Non-pigmented ciliary epithelial cell (primary cell): ENCODE measurements at regions not wholly inside any gene's neighbourhood (a gene's known extent, or its start where the extent isn't known, plus 50 kb on each side); places are given as distances from the start of the nearest gene placed in this dataset.

Experiments
- DNase-seq: peaks from one replicate; pipeline ENCODE4 v3.0.0-alpha.2; 2010; ENCODE audit warnings: low read depth

DNA sequence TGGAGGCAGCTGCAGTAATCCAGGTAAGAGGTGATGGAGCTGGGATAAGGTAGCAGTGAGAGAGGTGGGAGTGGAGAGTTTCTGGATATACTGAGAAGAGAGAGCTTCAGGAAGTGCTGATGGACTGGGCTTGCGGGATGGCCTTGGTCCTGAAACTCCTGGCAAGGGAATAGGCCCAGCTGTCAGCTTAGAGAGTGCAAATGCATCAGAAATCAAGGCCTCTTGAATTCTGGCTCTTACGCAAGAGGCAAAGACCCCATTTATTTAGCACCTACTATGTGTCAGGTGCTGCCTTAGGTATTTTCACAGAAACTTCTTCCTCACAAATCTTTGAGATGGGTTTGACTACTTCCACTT lies 227.2 kb upstream of the MAP3K1 start:
- no peak for DNase-seq

DNA sequence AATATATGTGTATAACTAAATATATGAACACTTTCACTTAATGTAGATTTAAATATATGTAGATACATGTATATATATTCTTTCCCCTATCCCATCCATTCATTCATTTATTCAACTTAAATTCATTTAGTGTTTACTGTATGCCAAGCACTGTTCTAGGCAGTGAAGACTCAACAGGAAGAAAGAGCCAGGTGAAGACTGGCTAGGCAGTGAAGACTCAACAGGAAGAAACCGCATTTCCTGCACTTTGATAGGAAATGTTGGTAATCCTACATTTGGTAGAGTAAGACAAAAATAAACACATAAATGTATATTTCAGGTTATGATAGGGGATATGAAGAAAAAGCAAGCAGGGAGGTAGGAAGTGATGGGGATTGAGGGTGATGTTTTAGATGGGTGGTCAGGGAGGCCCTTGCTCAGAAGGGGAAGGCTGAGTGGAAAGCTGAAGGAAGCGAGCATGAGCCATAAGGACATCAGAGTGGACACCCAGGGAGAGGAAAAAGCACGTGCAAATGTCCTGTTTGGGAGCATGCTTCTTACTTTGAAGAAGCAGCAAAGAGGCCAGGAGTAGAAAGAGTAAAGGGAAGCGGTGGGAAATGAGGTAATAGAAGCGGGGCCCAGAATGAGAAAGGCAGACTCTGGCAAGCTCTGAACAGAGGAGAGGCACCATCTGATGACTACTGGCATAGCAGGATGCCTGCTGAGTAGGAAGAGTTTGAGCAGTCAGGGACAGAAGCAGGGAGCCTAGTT lies 227.8 kb upstream of the MAP3K1 start:
- no peak for DNase-seq

DNA sequence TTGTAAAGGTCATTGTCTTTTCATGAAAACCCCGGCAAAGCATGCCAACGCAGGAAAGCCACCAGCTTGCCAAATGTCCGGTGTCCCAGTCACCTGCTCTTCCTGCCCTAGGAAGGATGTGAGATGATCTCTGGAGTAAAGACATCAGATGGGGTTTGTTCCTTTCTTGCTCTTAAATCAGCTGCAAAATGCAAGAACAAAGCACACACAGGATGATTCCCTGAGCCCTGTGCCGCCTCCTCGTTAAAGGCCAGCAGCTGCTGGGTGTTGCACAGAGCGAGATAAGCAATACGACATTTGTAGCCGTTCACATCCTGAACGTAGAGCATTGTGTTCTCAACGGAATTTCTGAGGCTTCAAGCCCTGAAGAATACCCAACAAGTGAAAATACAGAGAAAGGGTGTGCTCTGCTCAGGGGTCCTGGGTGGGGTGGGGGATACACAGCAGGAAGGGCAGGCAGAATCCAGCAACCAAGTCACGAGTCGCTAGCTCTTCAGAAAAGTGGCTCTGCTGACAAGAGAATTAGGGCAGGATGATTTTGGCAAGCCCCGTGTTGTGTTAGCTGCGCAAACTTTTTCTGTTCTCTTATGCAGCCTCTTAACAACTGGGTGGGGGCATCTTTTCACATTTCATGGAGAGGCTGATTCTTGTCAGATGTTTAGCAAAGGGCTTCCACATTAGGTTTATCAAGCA lies 229.2 kb upstream of the MAP3K1 start:
- no peak for DNase-seq

DNA sequence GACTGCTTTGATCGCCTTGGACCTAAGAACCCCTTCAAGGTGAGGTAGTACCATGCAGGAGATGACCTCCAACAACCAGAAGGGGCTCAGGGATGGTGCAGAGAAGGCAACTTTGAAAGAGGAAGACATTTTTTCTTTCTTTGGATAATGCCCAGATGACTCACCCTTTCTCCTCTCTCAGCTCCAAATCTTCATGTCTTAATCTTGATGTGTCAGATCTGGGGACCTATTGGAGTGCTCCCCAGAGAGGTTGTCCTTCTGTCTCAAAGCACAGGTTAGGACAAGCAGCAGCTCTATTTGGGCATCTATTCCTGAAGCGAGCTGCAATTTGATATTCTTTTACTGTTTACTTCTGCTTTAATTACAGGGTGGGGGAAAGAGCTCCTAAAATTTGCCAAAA lies 229.9 kb upstream of the MAP3K1 start:
- no peak for DNase-seq

DNA sequence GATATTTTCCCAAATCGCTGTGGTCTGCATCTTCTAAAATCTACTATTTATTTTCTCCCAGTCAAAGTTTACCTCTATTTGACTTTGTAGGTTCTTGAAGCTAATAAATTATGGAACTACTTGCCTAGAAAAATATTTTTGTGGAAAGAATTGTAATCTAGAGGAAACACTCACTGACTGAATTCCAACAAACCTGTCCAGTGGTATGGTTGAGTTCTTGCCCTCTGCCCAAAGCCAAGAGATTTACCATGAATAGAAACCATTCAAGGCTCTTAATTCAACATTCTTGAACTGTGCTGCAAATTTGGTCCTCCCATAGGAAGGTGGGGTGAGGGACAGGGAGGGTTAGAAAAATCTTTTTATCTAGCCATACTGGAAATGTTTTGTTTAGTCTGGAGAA lies 233.9 kb upstream of the MAP3K1 start:
- DNase-seq = no peak

DNA sequence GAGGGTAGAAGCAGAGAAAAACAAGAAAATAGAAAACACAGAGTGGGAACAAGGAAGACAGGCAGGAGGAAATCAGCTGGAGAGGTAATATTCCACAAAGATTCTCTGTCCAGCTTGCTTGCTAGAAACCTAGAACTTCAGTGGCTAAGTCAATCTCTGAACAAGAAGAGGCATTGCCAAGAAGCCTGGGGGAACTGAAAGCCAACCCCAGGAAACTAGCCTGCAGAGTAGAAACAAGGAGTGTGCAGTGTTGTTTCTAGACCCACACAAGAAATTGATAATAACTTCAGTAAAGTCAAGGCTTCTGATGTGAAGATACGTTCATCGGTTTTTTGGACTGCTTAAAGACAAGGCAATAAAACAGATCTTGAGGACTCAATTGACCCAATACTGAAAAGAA lies 234.5 kb upstream of the MAP3K1 start:
- no peak for DNase-seq

DNA sequence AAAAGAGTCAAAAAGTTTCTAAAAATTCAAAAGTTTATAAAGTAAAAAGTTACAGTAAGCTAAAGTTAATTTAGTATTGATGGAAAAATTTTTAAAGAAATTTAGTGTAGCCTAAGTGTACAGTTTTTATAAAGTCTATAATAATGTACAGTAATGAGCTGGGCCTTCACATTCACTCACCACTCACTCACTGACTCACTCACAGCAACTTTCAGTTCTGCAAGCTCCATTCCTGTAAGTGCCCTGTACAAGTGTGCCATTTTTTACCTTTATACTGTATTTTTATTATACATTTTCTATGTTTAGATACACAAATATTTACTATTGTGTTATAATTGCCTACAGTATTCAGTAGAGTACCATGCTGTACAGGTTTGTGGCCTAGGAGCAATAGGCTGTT lies 239.5 kb upstream of the MAP3K1 start:
- DNase-seq = no peak

DNA sequence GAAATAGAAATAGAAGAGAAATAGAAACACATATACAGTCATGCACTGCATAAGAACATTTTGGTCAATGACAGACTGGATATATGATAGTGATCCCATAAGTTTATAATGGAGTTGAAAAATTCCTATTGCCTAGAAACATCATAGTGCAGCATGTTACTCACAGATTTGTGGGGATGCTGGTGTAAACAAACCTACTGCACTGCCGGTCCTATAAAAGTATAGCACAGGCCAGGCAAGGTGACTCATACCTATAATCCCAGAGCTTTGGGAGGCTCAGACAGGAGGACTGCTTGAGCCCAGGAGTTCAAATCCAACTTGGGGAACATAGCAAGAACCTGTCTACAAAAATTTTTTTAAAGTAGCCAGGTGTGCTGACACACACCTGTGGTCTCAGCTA lies 240.6 kb upstream of the MAP3K1 start:
- DNase-seq = no peak

DNA sequence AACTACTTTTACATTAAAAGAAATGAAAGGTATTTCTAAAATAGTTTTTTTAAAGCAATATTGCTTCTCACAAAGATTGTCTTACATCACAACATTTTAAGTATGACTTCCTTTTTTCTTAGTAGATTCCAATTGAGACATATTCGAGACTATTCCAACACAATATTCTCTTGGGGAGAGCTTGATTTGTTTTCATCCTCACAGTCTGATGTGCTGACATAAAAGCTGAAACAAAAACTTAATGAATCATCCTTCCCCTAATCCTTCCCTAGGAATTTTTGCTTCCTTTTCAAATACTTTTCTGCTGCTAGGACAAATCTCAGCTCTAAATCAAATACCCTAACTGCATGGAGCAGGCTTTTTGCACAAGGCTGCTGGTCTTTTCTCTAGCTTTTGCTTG lies 245.8 kb upstream of the MAP3K1 start:
- DNase-seq = peak; percentile 35

DNA sequence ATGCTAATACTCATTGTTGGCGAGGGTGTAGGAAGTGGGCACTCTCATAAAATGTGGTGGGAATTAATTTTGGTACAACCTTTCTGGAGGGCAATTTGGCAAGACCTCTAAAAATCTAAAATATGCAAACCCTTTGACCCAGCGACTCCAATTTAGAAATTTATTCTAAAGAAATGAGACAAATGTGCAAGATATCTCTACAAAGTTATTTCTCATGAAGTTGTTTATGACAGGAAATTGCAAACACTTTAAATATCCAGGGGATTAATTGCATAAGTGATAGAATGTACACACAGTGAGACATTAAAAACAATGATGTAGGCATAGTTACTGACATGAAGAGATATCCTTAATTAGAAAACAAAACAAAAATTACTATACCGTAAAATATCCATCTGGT lies 246.3 kb upstream of the MAP3K1 start:
- DNase-seq = no peak

DNA sequence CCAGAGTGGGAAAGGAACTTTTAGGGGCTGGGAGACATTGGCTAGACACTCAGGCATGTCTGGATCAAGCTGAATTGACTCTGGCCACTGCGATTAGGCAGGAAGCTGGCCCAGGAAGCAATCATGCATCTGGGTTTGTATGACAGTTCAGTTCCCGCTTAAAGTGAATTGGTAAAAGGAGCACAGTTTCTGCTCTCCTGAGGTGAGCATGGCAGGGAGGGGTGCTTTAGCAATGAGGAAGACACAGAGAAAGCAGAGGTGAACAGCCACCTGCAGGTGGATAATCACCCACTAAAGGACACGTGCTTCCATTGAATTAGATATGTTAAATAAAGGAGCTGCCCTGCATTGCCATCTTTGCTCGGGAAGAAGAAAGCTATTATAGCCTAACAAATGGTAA lies 248.1 kb upstream of the MAP3K1 start:
- no peak for DNase-seq

DNA sequence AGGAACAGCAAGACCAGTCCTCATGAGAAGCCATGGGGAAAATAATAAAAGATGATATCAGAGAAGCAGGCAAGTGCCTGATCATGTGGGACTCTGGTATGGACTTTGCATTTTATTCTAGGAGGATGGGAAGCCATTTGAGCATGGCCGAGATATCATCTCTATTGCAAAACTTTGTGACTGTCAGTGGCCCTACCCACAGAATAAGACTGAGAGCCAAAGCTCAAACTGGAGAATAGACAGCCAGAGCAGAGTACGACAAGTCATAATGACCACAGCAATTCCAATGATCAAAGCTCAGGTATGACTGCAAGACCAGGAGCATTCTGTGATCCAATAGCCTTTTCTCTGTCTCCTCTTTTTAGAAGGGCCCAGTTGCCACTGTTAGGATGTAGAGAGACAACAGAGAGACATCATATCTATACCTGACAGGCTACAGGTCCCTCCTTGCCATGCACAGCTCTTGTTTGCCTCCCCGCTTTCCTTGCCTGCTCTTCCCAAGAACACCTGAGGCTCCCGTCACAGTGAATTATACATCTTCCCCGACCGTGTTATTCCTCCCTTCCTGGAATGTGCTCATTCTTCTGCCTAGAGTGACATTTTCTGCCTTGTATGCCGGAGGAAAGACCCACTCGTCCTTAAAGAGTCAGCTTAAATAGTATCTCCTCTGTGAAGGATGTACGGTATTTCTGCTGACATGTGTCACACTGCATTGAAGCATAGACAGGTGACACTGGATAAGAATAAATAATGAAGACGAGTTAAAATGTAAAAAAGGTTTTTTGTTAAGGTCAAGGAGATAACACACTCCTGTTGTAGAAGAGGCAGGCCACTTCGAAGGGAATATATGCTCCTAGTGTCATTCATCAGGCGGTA lies 248.7 kb upstream of the MAP3K1 start:
- no peak for DNase-seq

DNA sequence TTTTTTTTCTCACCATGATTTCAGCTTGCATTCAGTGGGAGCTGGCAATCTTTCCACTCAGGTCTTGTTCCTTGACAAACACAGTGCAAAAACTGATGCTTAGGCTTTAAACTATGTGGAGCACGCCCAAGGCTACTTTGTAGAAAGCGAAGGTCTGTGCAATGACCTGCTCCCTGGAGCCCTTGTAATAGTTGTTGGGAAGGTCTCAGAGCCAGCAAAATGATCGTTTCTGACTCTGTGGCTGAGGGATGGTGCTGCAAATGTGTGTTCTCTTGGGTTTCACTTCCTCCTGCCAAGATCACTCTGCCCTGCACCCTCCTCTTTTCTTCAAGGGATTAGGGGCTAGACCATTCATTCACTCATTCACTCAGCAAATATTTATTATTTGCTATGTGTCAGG lies 249.7 kb upstream of the MAP3K1 start:
- no peak for DNase-seq

DNA sequence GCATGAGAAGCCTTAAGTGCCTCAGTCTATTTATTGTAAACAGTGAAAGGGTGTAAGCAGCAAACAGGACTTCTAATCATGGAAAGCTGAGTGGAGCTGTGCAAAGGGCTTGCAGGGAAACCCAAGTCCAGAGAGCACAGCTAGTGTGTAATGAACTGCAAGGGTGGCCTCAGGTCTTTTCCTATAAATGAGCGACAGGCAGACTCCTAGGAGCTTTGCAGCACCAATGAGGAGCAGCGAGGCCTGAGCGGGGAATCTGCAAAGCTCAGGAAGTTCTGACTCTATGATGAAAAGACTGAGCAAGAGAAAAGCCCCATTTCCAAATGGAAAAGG lies 250.1 kb upstream of the MAP3K1 start:
- DNase-seq = no peak

DNA sequence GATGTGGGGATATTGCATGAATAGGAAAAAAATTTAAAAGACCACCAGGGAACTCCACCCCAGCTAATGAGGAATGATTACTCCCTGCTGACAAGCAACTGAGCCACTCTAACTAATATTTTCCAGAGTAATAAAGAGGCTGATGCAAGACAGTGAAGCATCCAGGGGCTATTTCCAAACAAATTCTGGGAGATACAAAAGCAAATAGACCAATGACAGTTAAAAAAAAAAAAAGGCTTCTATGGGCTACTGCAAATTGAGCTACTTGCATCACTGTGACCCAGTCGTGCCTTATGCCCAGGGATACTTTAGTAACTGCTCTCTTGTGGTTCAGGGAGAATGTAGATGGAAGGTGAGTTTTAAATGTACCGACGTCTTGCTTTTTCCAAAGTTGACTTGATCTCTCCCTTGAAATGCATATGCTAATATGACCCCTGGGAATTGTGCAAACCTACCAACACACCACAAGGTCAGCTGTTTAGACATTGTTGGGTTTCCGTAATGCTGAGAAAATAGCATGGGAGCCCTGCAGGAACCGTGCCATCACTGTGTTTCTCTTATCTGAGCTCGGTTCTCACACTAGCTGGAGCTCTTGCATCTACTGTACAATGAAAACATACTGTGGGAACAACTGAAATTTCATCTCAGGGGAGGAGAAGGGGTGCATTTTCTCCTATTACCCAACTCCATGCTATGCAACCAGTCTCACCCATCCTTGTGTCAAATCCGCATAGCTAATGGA lies 250.6 kb upstream of the MAP3K1 start:
- no peak for DNase-seq

DNA sequence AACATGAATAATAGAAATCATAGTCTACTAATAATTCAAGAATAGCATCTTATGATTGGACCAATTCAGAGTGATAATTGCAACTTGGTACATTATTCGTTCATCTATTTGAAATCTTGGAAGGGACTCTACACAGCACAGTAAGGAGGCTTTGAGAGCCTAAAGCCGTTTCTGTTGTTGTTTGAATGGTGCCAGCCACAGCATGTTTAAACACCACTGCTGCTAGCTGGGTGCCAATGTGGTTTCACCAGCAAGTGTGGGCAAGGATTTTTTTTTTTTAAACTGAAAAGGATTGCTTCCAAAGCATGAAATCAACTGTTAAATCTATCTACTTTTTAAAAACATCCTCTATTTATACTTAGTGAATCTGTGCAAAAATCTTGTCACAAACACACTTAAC lies 253.9 kb upstream of the MAP3K1 start:
- no peak for DNase-seq

DNA sequence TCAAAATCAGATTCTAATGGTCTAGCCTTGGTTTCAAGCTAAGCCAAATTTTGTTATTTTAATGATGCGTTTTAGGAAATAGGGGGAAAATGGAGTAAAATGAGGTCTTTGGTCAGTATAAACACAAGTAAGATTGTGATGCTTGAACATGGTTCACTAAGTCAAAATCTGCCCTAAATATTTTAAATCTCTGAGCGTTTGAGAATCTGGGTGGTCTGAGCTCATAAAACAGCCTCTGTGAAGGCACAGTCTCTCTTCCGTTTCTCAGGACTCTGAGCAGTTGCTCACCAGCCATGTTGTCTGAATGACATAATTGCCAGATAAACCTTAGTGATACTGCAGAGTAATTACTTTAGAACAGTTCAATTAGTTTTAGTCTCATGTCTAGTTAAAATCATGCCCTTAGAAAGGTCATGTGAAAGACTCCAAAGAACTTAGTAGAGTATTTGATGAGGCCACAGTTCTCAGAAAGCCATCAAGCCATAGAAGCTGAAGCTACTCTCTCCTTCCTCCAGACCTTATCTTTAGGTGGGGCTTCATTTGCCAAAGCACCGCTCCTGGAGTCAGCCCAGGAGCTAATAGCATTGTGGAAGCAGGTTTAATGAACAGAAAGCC lies 257.1 kb upstream of the MAP3K1 start:
- no peak for DNase-seq

DNA sequence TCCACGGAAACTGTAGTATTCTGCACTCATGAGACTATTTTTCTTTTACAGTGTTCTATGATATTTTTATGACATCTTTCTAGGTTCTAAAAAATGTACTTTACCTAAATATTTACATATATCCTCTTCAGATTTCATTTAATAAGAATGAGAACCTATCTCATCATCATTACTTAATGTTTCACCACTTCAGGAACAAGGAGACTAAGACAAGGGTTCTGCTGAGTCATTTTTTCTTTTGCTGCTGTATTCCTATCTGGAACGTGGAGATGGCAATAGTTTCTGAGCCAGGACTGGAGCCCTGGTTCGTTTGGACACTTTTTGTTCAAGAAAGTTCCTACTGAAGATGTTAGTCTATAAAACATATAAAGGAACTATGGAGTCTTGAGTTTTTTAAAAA lies 258.2 kb upstream of the MAP3K1 start:
- DNase-seq = no peak

DNA sequence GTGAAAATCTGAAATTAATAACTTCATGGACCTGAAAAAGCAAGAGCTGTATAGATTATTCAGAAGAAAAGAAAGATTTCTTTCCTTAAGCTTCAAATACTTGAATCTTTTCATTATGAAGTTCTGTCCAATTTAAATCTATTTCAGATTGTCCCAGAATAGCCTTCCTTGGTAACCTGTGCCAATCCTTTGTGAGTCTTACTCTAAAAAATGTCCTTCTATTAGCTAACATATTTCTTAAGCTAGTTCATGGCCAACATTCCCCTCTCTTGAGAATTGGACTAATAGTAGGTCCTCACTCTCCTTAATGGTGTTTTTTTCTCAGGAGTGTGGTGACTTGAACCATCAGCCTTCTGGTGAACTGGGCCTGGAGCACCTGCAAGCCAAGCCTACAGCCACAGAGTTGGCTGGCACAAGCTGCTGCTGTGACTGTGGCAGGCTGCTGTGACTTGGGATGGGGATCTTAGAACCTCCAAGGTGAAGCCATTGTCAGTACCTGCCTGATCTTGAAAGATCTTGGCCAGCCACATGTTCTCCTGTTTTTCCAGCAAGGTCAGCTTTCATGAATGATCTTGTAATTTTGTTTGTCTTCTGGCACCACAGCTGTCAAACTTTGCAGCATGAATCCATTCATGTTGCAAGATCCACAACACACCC lies 262.6 kb upstream of the MAP3K1 start:
- DNase-seq = no peak

DNA sequence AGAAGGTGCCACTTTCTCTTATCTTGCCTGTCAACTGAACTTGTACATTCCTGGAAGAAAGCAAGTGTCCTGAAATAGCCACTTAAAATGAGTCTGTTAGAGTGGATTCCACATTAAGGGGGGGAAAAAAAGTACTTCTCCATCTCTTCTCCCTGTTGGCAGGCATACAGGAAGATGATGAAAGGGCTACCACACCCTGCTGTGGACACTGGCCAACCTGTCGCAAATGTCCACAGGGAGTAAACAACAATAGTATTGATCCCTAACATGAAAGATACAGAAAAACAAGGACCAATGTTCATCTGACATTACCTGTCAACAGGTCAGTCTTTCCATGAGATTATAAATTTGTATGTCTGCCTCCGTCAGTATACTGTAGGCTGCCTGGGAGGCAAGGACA lies 265.1 kb upstream of the MAP3K1 start:
- no peak for DNase-seq

DNA sequence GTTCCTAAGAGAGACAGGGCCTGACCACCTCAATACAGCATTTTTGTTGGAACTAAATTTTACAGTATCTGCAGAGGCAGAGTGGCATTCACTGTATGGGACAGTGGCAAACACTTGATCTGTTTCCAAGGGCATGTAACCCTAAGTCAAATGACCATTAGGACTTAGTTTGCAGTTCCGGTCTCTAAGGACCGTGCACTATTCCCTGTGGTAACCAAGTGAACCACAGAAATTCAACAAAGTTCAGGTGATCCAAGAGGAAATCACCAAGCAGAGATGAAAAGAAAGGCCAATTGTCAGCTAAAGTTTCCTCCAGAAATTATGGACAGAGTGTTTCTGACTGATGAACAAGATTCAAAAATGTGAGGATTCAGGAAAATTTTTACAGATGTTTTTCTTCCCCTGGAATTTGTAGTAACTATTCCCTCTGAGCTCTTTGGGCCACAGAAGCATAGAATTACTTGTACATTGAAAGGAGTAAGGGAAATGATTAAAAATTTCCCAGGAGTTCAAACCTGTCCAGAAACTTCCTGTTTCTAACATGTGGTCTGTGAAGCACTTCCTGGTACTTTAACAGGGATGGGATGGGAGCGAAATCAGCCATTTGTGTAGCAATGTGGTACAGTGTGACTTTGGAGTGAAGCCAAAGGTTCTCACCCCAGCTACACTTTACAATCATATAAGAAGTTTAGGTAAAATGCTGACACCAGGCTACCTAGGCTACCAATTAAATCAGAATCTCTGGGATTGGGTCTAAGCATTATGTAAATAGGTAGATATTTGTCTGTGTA lies 266.1 kb upstream of the MAP3K1 start:
- no peak for DNase-seq
